ENCODE measurements at regions not wholly inside any gene's neighbourhood (a gene's known extent, or its start where the extent isn't known, plus 50 kb on each side); places are given as distances from the start of the nearest gene placed in this dataset.

DNA sequence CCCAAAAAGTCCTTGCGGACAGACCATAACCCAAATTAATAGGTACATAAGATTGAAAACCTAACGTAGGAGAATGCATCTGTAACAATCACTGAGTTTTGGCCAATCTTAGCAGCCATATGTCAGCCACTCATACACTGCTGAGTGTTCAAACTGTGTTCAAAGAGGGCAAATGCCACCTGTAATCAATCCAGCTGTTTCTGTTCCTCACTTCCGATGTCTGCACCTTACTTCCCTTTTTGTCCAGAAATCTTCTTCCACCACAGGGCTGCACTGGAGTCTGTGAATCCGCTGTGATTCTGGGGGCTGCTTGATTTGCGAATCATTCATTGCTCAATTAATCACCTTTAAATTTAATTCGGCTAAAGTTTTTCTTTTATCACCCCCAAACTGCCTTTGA is 263.9 kb downstream of the ICE1 start:
- BruUV-seq (replicated peaks), result no TSS peak
- POLR2A ChIA-PET, result no interaction called here

More for the DNA sequence above, 263.9 kb downstream of the ICE1 start:
- intact Hi-C loops (cut with micrococcal nuclease), result no loop called here
- Histone ChIP-seq H3K27me3 (ENCODE audit: control insufficient read depth in 2 of 2, insufficient read depth in 2 of 2, low read length in 2 of 2) (no peaks in the 10 kb centered on the region), H3K4me2 (ENCODE audit: insufficient read depth, low read length) (no peak overlapping the region), H3K4me3 (replicated peaks in 1 of 3; ENCODE audit: insufficient read depth in 1 of 3, low read depth in 1 of 3, low read length in 3 of 3) (no peak overlapping the region), H4K20me1 (replicated peaks; ENCODE audit: control insufficient read depth, extremely low read depth, insufficient read depth, low read length) (no peaks in the 10 kb centered on the region), H3K36me3 (ENCODE audit: control insufficient read depth in 2 of 2, extremely low read depth in 1 of 2, insufficient read depth in 2 of 2, low read length in 2 of 2) (no peaks in the 10 kb centered on the region), H2AFZ (ENCODE audit: low read depth, low read length) (no peak overlapping the region), H3K9me3 (replicated peaks; ENCODE audit: control insufficient read depth, insufficient read depth, low read length) (peaks cover 7% of the 10 kb centered on the region), H3K79me2 (ENCODE audit: control insufficient read depth, insufficient read depth, low read length) (no peaks in the 10 kb centered on the region), H3K27ac (ENCODE audit: insufficient read depth, low read depth, low read length) (no peak overlapping the region), H3K4me1 (ENCODE audit: control insufficient read depth, extremely low read depth, insufficient read depth, low read length) (no peaks in the 10 kb centered on the region), H3K9me1 (replicated peaks; ENCODE audit: control insufficient read depth, extremely low read depth, insufficient read depth, low read length) (no peaks in the 10 kb centered on the region), H3K9ac (replicated peaks; ENCODE audit: extremely low read depth, insufficient read depth, low read length) (no peak overlapping the region)
- no peak for TF ChIP-seq POLR2A (IDR thresholded peaks at IDR 0.05; ENCODE audit: low read depth, low read length)
- TF ChIP-seq POLR2AphosphoS5 (IDR thresholded peaks at IDR 0.05; ENCODE audit: insufficient read depth, low read depth, low read length), result no peak
- no peak for TF ChIP-seq JUN (IDR thresholded peaks at IDR 0.05; ENCODE audit: borderline replicate concordance, insufficient read depth, insufficient read length, low read depth)
- TF ChIP-seq MYC (IDR thresholded peaks at IDR 0.05; ENCODE audit: low read depth, low read length), result no peak
- TF ChIP-seq, protein P1, sequence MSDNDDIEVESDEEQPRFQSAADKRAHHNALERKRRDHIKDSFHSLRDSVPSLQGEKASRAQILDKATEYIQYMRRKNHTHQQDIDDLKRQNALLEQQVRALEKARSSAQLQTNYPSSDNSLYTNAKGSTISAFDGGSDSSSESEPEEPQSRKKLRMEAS (IDR thresholded peaks at IDR 0.05; ENCODE audit: insufficient read depth, insufficient read length), result no peak
- no peak for TF ChIP-seq CTCF (IDR thresholded peaks at IDR 0.05; ENCODE audit: extremely low read depth in 1 of 2, insufficient read depth in 1 of 2, low read depth in 1 of 2, low read length in 2 of 2)
- TF ChIP-seq FOS (IDR thresholded peaks at IDR 0.05; ENCODE audit: borderline replicate concordance, insufficient read depth, low read length), result no peak
- no peak for TF ChIP-seq GATA2 (IDR thresholded peaks at IDR 0.05; ENCODE audit: insufficient read depth, insufficient read length, low read depth, low read length)
- TF ChIP-seq EZH2 (IDR thresholded peaks at IDR 0.05; ENCODE audit: borderline replicate concordance, low read depth, low read length, severe bottlenecking), result no peak
- CTCF ChIA-PET, result no interaction called here
- DNase-seq (ENCODE audit: low read depth, low spot score), result no peak
- dilution Hi-C loops (cut with MboI; ENCODE audit: extremely low pct_ligation_motif_present, low sequenced_read_pairs), result no loop called here
- no peak for FAIRE-seq
